ENCODE measurements at regions not wholly inside any gene's neighbourhood (a gene's known extent, or its start where the extent isn't known, plus 50 kb on each side); places are given as distances from the start of the nearest gene placed in this dataset.
"Not testable (repeated sequence)": the region's sequence is repeated elsewhere in the genome, so short reads cannot be mapped to it uniquely, and the experiment has no call there.

- DNase-seq, result no peak
Measured at GRCh38 chr6:144480473-144480872, 195.3 kb downstream of the UTRN start.

GRCh38 chr6:144481527-144481926, 196.4 kb downstream of the UTRN start:
- DNase-seq, result no peak

- DNase-seq, result peak; percentile 61
Measured at GRCh38 chr6:144482142-144482541, 197.0 kb downstream of the UTRN start.

GRCh38 chr6:144485531-144485930, 200.4 kb downstream of the UTRN start:
- DNase-seq, result no peak

- DNase-seq, result no peak
Measured at GRCh38 chr6:144488590-144488989, 203.5 kb downstream of the UTRN start.

GRCh38 chr6:144493035-144493910, 208.1 kb downstream of the UTRN start:
- no peak for DNase-seq

GRCh38 chr6:144495076-144495475, 209.9 kb downstream of the UTRN start:
- not testable (repeated sequence) for DNase-seq

GRCh38 chr6:144497650-144498049, 212.5 kb downstream of the UTRN start:
- no peak for DNase-seq

- no peak for DNase-seq
Measured at GRCh38 chr6:144500892-144501291, 215.8 kb downstream of the UTRN start.

GRCh38 chr6:144505214-144505613, 220.1 kb downstream of the UTRN start:
- DNase-seq, result not testable (repeated sequence)

GRCh38 chr6:144506051-144506450, 220.9 kb downstream of the UTRN start:
- DNase-seq, result not testable (repeated sequence)

GRCh38 chr6:144507772-144508312, 222.7 kb downstream of the UTRN start:
- not testable (repeated sequence) for DNase-seq

GRCh38 chr6:144510859-144511258, 225.7 kb downstream of the UTRN start:
- no peak for DNase-seq

- DNase-seq, result no peak
Measured at GRCh38 chr6:144515761-144516160, 230.6 kb downstream of the UTRN start.

- DNase-seq, result no peak
Measured at GRCh38 chr6:144519426-144519825, 234.3 kb downstream of the UTRN start.

GRCh38 chr6:144528743-144529425, 243.7 kb downstream of the UTRN start:
- DNase-seq, result peak; percentile 34

- DNase-seq, result no peak
Measured at GRCh38 chr6:144530118-144530517, 245.0 kb downstream of the UTRN start.

- DNase-seq, result not testable (repeated sequence)
Measured at GRCh38 chr6:144532238-144532637, 247.1 kb downstream of the UTRN start.

GRCh38 chr6:144534180-144534579, 249.0 kb downstream of the UTRN start:
- no peak for DNase-seq

- DNase-seq, result no peak
Measured at GRCh38 chr6:144535630-144536029, 250.5 kb downstream of the UTRN start.

- no peak for DNase-seq
Measured at GRCh38 chr6:144536079-144536478, 250.9 kb downstream of the UTRN start.

- DNase-seq, result no peak
Measured at GRCh38 chr6:144543006-144543871, 258.1 kb downstream of the UTRN start.

Measured in retina (tissue), 1 donor.